ENCODE measurements at regions not wholly inside any gene's neighbourhood (a gene's known extent, or its start where the extent isn't known, plus 50 kb on each side); places are given as distances from the start of the nearest gene placed in this dataset.
A peak's percentile ranks its signal among the peaks of the same experiment; 100 is the strongest.

DNA sequence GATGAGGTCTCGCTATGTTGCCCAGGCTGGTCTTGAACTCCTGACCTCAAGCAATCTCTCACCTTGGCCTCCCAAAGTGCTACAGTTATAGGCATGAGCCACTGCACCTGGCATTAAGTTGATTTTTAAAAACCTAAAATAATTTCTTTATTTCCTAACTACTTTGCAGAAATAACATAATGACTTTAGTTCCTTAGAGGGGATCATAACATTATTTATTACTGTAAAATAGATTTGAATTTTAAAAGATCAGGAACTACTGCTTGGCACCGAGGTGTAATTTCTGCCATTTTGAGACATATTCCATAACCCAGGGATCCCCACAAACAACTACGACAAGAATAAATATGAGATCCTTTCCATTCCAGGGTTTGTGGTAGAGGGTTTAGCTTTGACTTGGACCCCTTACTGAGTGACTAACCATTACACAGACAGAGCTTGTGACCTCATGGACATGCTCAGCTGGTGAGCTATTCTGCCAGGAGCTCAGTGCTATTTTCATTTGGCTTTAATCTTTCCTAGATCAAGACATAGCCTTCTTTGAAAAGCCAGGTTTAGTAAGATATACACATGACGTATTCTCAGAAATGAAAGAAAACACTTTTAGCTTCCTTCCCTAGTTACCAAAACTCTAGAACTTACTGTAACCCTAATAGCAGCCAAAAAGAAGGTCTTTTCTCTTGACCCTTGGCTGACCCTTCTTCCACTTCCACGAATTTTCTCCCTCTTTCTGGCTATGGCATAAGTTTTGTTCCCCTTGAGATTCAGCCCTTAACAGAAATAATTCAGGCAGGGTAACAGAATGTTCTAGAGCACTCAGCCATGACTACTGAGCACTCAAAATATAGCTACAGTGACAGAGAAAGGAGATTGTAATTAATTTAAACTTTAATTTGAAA lies 75.1 kb upstream of the NUDT4 start:
- TF ChIP-seq, protein P1, sequence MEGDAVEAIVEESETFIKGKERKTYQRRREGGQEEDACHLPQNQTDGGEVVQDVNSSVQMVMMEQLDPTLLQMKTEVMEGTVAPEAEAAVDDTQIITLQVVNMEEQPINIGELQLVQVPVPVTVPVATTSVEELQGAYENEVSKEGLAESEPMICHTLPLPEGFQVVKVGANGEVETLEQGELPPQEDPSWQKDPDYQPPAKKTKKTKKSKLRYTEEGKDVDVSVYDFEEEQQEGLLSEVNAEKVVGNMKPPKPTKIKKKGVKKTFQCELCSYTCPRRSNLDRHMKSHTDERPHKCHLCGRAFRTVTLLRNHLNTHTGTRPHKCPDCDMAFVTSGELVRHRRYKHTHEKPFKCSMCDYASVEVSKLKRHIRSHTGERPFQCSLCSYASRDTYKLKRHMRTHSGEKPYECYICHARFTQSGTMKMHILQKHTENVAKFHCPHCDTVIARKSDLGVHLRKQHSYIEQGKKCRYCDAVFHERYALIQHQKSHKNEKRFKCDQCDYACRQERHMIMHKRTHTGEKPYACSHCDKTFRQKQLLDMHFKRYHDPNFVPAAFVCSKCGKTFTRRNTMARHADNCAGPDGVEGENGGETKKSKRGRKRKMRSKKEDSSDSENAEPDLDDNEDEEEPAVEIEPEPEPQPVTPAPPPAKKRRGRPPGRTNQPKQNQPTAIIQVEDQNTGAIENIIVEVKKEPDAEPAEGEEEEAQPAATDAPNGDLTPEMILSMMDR (IDR thresholded peaks at IDR 0.05), result no peak
- no peak overlapping the region for H3K4me3 ChIP-seq
- H3K27ac ChIP-seq, result peak overlapping the region; percentile 30 to 78 (median 62)
- peaks cover 0 to 20% (median 9%) of the 10 kb centered on the region in 11 donors for H3K9me3 ChIP-seq
- no peaks in the 10 kb centered on the region for H3K27me3 ChIP-seq
- H3K4me1 ChIP-seq, result peaks cover 0 to 39% (median 26%) of the 10 kb centered on the region in 9 donors
- no peaks in the 10 kb centered on the region for H3K36me3 ChIP-seq
- 49 to 53% methylated on average over 5 of the region's 5 CpGs for WGBS, 2 donors
- DNase-seq (peak in 1 of 2 donors; percentile 70), ATAC-seq (peak; percentile 50 to 90 (median 81))
- intact Hi-C loops (cut with DNase I), result loop anchor here in 4 of 10 donors (2.0 to 10.0 kb wide), 5 partner anchors 72 to 130 kb away; partner anchors contain the start of gene NUDT4 (in 3 of the 4)

DNA sequence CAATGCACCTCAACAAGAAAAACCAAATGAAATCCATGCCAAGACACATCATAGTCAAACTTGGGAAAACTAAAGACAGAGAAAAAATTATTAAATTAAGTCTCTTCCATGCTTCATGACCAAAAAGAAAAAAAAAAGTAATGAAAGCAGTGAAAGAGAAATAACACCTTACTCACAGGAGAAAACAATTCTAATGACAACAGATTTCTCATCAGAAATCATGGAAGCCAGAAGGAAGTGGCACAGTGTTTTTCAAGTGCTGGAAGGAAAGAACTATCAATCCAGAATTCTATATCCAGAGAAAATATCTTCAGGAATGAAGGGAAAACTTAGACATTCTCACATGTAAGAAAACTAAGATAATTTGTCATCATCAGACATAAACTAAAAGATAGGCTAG lies 71.1 kb upstream of the NUDT4 start:
- peaks cover 0 to 18% (median 13%) of the 10 kb centered on the region in 9 donors for H3K4me1 ChIP-seq
- peaks cover 0 to 20% (median 9%) of the 10 kb centered on the region in 11 donors for H3K9me3 ChIP-seq
- ATAC-seq (no peak), DNase-seq (no peak)
- no peaks in the 10 kb centered on the region for H3K27me3 ChIP-seq
- intact Hi-C loops (cut with DNase I), result loop anchor here in 1 of 10 donors (10.0 kb wide), 1 partner anchor 68 kb away; the partner anchor contains the start of gene NUDT4
- H3K27ac ChIP-seq, result no peak overlapping the region
- no peaks in the 10 kb centered on the region for H3K36me3 ChIP-seq
- no peak overlapping the region for H3K4me3 ChIP-seq
- TF ChIP-seq, protein P1 (IDR thresholded peaks at IDR 0.05), result no peak

DNA sequence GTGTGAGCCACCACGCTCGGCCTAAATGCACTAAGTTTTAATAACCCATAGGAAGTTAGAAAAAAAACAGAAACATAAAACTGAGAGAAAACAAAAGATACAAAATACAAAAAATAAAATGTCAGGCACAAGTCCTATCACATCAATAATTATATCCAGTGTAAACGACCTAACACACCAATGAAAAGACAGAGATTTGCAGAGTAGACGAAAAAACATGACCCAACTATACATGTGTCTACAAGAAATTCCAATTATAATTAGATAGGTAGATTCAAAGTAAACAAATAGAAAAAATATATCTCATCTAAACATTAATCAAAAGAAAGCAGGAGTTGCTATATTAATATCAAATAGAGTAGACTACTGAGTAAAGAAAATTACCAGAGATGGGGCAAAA lies 69.4 kb upstream of the NUDT4 start:
- TF ChIP-seq, protein P1 (IDR thresholded peaks at IDR 0.05), result no peak
- WGBS, 2 donors, result 93 to 95% methylated on average over 4 of the region's 4 CpGs
- intact Hi-C loops (cut with DNase I), result loop anchor here in 1 of 10 donors (10.0 kb wide), 1 partner anchor 67 kb away; the partner anchor contains the start of gene NUDT4
- Histone ChIP-seq H3K27ac (no peak overlapping the region), H3K9me3 (peaks cover 0 to 20% (median 9%) of the 10 kb centered on the region in 11 donors), H3K4me3 (no peak overlapping the region), H3K27me3 (no peaks in the 10 kb centered on the region), H3K36me3 (no peaks in the 10 kb centered on the region), H3K4me1 (peaks cover 0 to 2% (median 0%) of the 10 kb centered on the region in 9 donors)
- DNase-seq (no peak), ATAC-seq (no peak)

DNA sequence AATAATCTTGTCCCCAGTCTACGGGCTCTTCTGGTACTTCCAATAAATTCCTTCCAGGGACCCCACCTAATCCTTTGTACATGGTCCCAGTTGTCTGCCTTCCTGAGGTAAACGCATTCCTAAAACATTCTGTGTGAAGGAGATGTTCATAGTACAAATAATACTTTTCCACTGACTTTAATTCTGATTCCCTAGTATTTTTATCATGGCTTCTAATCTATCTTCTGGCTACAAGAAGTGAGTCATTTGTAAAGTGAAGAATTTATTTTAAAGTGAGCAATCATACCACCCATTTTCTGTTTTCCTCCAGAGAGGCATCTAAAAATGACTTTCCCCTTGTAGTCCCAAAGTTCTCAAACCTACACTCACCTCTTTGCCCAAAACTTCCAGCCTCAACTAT lies 65.9 kb upstream of the NUDT4 start:
- Histone ChIP-seq H3K27ac (no peak overlapping the region), H3K4me1 (peaks cover 0 to 10% (median 6%) of the 10 kb centered on the region in 9 donors), H3K4me3 (no peak overlapping the region), H3K27me3 (no peaks in the 10 kb centered on the region), H3K36me3 (no peaks in the 10 kb centered on the region), H3K9me3 (peaks cover 0 to 3% (median under 1%) of the 10 kb centered on the region in 11 donors)
- WGBS, 2 donors, result 89 to 91% methylated on average over 2 of the region's 2 CpGs
- ATAC-seq (no peak), DNase-seq (no peak)
- TF ChIP-seq, protein P1 (IDR thresholded peaks at IDR 0.05), result no peak
- intact Hi-C loops (cut with DNase I), result no loop called here

Measured in heart right ventricle (tissue), 16 donors.